ENCODE measurements at regions not wholly inside any gene's neighbourhood (a gene's known extent, or its start where the extent isn't known, plus 50 kb on each side); places are given as distances from the start of the nearest gene placed in this dataset.
"Not testable (repeated sequence)": the region's sequence is repeated elsewhere in the genome, so short reads cannot be mapped to it uniquely, and the experiment has no call there.

DNA sequence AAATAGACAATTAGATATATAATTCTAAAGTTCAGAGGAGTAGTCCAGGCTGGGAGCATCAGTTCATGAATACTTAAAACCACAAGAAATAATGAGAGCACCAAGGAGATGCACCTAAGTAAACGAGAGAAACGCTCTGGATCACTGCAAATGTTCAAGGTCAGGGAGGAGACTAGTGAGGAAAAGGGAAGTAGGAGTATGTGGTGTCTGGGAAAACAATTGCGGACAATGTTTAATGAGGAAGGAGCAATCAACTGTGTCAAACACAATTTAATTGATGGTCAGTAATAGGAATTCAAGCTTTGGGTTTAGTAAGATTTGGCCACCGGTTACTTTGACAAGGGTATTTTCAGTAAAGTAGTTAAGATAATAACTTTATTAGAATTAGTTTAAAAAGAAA lies 652.2 kb downstream of the DACH1 start:
- DNase-seq (ENCODE audit: low read depth, low spot score) = no peak

DNA sequence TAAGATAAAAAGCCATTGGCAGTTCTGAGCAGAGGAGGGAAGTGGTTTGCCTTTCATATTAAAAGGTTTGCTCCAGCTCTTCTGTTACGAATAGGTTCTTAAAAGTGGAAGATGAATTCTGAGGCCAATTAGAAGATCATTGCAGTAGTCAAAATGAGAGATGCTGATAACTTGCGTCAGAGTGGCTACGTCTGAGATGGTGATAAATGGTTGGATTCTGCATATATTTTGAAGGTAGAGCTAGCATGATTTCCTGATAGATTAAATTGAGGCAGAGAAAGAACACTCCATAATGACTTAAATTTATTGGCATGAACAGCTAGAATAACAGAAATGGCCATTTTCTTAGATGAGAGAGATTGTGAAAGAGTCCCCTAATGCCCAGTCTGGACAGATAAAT lies 652.6 kb downstream of the DACH1 start:
- DNase-seq (ENCODE audit: low read depth, low spot score) = no peak

DNA sequence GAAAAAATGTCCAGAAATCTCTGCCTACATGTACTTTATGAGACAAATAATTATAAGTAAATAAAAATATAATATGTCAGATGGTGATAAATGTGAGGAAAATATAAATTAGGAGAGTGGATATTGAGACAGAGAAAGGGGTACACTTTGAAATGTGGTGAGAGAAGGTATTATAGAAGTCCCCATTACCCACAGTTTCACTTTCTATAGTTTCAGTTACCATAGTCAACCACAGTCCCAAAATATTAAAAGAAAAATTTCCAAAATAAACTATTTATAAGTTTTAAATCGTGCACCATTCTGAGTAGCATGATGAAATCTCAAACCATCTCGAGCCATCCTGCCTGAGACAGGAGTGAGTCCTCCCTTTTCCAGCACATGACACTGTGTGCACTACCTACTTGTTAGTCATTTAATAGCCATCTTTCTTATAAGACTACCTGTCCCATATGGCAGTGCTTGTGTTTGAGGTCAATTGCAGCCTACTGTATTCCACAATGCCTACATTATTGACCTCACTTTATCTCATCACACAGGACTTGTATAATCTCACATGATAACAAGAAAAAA lies 653.7 kb downstream of the DACH1 start:
- DNase-seq (ENCODE audit: low read depth, low spot score) = no peak

DNA sequence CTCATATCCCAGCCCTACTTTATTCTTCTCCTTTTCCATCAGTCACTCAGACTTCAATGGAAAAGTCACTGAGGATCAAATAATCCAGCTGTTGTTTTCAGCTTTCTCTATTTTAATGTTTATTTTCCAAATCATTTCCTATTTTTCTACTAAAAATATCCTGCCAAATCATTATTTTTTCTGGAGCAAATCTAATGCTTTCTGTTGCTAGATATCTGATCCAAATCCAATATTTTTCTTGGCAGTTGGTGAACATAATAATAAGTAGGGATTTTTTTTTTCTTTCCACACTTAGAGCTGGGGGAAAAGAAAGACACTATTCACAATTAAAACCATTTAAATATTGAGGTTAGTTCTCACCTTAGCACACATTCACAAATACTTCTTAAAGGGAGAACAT lies 656.1 kb downstream of the DACH1 start:
- DNase-seq (ENCODE audit: low read depth, low spot score) = no peak

DNA sequence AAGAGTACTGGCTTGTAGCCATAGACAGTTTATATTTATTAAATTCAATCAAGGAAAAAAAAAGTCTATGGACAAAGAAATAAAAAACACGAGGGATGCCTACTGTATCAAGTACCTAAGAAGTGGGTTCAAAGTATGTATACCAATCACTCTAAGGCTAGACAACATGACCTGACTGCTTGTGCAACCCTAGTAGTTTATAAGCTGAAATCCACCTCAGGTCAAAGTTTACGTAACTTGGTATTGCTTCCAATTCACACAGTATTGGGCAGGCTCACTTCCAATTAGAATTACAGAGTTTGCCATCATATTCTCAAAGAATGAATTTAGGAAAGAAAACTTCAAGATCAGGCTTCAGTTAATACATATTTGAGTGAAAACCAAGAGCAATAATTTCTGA lies 657.8 kb downstream of the DACH1 start:
- DNase-seq (ENCODE audit: low read depth, low spot score) = no peak

DNA sequence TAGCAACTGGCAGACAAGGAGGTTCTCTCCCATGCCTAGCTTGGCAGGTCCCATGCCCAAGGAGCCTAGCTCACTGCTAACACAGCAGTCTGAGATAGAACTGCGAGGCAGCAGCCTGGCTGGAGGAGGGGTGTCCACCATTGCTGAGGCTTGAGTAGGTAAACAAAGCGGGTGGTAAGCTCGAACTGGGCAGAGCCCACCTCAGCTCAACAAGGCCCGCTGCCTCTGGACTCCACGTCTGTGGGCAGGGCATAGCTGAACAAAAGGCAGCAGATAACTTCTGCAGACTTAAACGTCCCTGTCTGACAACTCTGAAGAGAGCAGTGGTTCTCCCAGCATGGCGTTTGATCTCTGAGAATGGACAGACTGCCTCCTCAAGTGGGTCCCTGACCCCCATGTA lies 682.4 kb downstream of the DACH1 start:
- DNase-seq (ENCODE audit: low read depth, low spot score) = not testable (repeated sequence)

DNA sequence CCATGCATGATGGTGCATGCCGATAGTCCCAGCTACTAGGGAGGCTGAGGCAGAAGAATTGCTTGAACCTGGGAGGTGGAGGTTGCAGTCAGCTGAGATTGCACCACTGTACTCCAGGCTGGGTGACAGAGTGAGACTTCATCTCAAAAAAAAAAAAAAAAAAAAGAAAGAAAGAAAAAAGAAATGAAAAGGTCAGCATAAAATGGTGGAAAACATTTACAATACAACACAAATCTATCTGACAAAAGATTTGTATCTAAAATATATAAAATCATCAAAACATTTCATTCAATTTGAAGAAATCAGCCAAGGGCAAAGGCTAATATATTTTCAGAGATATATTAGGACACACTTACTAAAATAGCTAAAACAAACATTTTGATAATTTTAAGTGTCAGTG lies 683.7 kb downstream of the DACH1 start:
- not testable (repeated sequence) for DNase-seq (ENCODE audit: low read depth, low spot score)

DNA sequence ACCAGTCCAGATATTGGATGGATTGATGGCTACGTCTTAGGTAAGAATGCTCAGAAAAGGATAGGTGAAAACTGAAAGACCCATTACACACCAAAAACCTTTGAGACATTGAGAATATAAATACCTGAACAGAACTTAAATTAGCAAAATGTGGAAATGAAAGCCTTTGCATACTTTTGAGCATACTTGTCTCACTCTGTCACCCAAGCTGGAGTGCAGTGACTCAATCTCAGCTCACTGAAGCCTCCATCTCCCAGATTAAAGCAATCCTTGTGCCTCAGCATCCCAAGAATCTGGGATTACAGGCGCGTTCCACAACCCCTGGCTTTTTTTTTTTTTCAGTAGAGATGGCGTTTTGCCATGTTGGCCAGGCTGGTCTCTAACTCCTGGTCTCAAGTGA lies 695.3 kb downstream of the DACH1 start:
- DNase-seq (ENCODE audit: low read depth, low spot score) = no peak

DNA sequence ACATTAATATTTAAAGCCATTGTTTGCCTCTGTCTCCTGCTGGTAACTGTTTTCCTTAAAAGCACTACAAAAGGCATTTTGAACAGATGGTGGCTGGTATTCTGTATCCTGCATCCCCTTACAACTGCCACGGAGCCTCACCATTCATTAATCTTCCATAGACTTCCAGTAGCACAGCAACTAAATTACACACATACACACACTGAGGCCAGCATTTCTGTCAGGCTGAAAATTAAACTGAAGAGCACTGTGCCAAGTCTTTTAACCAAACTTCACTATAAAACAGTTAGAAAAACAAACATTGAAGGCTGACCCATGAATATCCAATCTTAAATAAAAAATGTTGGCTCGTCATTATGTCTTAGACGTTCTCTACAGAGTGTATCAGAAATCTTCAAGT lies 697.8 kb downstream of the DACH1 start:
- DNase-seq (ENCODE audit: low read depth, low spot score) = no peak

DNA sequence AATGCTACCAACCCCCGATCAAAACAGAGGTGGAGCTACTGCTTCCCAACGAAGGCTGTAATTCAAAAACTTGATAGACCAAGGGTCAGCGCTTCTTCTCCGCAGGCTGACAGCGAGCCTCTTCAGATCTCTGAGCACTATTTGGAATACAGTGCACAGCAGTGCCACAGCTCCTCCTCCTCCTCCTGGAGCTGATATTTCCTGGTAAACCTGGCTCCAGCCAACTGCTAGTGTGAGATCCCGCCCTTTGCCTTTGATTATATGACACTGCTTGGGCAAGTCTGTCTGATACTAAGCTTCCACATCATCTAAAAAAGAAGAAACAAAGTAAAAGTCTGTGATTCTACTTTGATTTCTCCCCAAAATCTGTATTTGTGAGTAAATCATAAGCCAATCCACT lies 710.5 kb downstream of the DACH1 start:
- DNase-seq (ENCODE audit: low read depth, low spot score) = no peak

DNA sequence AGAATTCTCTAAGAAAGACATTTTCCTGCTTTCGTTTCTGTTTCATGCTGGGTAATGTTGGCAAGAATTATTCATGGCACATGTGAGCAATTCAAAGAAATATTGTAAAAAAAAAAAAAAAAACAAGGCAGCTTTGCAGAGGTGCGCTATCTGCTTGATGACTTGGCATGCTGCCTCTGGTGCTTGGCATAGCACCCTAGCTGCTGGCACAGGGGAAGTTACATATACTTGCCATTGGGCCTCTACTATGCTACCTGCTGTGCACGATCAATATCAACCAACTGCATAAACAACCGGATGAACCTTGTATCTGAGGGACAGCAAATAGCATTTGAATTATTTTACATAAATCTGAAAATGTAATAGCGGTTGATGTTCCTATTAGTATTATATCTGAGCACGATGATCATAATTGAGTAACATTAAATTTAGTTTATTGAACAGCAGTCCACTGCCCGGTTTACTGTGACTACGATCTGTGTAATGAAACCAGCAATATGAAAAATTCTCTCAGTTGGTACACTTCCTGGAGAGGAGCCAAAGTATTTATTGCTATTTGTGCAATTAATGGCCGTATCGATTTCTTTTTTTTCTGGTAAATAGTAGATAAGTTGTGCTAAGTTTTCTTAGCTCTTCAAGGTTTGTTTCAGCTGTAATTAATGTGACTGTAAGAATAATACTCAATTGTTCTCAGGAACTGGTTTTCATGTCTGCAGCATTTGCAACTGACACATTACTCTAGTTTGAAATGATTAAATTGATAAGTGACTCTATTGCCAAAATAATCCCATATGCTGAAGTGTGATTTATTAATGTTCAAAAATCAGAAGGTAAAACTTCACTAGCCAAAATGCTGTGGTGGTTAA lies 717.3 kb downstream of the DACH1 start:
- no peak for DNase-seq (ENCODE audit: low read depth, low spot score)

DNA sequence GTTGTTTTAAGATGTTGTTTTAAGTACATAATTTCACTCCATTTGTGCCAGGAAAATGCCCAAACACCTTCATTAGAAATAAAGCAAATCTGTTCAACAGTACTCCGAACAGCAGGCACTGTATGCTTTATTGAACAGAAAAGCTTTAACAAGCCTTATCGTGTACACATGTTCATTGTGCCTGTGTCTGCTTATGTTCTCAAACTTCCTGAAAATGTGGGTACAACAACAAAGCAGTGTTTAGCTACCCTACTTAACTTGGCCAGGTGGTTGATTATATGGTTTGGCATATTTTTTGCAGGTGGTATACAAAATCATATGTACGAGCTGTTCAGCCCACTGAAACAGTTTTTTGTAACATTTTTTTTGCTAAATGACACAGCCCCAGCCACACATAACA lies 718.0 kb downstream of the DACH1 start:
- DNase-seq (ENCODE audit: low read depth, low spot score) = no peak

DNA sequence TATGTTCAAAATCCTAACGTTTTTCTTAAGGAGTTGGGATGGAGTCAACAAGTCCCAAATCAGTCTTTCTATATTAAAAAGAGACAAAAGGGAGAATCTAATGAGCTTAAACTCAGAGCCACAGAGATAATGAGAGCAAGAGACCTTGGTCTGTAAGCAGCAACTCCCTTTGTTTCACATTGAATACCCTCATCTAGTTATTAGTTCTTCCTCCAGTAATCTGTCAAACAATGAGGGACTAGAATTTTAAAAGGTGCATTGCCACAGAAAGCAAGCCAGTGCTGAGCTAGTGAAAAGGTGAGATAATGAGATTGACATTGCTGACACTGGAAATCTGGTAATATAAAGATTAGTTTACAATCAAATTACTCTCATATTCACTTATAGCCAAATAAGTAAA lies 718.6 kb downstream of the DACH1 start:
- DNase-seq (ENCODE audit: low read depth, low spot score) = no peak

DNA sequence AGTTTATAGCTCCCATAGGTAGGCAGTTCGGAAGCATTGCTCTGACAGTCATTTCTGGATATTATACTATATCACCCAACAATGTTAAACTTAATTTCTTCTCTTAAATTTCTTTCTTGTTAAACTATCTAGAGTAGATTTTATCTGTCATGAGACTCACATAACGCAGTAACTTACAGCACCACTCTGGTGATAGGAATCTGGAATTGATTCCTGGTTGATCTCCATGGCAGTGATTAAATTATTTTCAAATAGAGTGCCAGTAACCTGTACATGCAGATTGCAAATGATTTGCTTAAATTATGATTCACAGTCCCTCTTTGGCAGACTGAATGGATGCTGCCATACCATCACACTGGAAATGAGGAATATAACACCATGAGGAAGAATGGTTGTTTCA lies 722.1 kb downstream of the DACH1 start:
- no peak for DNase-seq (ENCODE audit: low read depth, low spot score)

DNA sequence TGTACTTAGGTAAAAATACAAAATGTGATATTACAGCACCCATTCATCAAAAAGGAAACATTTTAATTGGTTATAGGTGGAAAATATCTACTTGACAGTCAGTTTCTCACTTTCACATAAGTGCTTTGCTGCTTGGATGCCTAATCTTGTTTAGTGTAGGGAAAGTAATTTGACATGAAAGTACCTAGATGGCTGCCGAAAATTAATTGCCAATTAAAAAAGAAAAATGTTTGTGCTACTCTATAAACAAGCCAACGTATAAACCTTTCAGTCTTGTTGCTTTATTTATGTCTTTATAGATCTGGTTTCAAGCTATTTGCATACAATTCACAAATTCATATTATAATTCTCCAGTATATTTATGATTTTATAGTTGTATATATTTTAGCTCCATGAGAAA lies 729.9 kb downstream of the DACH1 start:
- no peak for DNase-seq (ENCODE audit: low read depth, low spot score)

DNA sequence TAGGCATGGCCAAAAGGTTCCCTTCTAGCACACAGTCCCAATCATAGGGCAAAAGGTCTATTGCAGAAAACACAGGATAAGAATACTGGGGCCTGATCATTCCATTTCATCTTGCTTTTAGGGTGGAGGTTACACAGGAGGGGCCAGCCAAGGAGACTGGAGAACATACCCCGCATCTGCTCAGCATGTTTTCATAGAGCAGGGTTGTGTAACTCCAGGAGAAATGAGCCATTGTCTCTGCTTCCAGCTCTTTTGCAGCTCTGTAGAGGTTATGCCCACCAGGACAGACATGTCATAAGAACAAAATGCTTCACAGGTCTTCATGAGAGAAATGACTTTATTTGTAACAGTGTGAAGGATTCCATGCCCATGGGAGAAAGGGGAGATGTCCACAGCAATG lies 742.8 kb downstream of the DACH1 start:
- DNase-seq (ENCODE audit: low read depth, low spot score) = no peak

DNA sequence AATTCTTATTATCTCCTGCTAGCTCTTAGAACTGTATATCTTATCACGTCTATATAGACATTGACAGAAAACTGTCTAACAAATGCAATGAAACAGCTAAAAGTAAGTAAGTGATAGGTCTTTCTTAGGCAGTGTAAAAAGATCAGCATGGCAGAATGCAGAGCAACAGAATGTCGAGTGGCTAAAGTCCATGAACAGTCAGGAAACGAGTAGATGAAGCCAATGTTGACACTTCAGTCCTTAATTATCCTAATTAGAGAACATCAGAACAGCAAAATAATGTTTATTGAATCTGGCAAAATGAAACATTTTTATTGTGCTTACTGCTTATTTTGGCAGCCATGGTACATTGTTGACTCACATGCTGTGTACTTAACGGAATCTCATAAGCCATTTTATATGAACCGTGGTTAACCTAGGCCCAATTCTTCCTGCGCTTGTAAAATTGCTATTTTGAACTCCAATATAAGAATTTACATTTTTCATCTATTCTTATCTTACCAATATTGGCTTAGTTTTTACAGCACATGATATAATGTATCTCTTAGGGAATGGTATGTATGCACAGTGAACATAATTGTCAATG lies 748.1 kb downstream of the DACH1 start:
- no peak for DNase-seq (ENCODE audit: low read depth, low spot score)

DNA sequence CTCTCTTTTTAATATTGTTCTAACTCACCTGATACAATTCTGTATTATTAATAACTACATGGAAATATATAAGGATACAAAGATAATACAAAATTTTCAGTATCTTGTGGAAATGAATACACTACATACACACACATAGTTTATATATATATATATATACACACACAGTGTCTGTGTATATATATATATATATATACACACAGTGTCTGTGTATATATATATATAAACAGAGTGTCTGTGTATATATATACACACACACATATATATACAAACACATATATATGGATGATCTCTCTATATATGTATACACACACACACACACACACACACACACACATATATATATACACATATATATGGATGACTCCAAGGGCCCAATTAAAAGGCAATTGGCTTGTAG lies 749.1 kb downstream of the DACH1 start:
- DNase-seq (ENCODE audit: low read depth, low spot score) = no peak

DNA sequence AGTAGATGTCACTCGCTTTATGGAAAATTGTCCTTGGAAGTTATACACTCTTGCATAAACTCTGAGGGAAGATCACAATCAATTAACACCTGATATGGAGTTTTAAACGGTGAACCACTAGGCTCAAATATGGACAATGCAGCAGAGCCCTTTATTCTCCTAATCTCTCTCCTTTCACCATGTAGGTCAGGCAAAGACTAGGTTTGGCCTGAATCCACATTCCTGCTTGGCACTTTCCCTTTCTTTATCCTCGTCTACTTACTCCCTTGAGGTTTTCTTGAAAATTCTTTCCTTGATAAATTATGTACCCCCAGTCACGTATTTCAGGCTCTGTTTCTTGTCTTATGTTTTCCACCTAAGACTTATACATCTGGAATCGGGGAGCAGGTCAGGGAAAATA lies 751.7 kb downstream of the DACH1 start:
- DNase-seq (ENCODE audit: low read depth, low spot score) = no peak

DNA sequence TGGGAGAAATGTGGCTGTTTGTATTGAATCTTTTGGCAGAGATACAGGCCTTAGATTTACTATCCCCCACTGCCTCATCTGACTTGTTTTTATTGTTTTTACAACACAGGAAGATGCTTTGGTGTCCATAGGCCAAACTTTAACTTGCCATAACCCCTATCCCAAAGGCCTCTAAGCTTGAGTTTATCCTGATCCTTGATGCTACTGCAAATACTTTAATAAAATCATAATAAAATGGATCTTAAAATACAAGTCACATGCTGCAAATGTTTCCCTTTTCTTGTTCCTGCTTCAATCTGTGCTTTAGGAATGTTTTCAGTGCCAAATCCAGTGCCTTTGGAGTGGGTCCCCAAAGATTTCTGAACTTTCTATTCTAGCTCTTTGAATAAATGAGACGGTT lies 770.6 kb downstream of the DACH1 start:
- DNase-seq (ENCODE audit: low read depth, low spot score) = no peak

DNA sequence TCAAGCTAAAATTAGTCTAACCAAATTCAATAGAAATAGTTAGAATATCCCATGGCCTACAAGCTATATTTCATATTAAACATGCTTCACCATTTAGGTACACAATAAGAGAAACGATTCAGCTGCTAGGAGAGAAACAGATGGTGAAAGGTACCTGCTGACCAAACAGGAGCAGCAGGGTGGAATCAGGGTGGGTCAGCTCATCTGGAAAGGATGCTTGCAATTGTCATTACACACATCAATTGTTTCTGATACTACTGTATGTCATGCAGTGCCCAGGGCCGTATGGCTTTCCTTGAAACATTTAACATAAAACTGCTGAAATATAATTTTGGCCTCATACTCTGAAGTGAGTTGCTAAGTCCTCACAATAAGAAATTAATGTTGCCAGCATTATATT lies 776.0 kb downstream of the DACH1 start:
- DNase-seq (ENCODE audit: low read depth, low spot score) = no peak

DNA sequence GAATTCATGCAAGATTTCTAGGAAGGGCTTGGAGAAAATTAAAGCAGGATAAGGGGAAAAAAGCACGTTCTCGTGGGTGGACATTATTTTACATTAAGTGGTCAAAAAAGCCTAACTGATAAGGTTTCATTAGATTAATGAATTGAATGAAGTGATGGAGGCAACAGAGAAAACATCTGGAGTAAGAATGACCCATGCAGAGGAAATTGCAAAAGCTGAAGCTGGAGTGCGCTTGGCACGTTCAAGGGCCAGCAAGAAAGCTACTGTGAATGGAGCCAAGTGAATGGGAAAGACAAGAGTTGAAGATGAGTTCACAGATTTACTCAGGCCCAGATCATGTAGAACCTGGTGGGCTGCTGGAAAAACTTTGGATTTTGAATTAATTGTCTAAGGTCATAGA lies 777.9 kb downstream of the DACH1 start:
- no peak for DNase-seq (ENCODE audit: low read depth, low spot score)

DNA sequence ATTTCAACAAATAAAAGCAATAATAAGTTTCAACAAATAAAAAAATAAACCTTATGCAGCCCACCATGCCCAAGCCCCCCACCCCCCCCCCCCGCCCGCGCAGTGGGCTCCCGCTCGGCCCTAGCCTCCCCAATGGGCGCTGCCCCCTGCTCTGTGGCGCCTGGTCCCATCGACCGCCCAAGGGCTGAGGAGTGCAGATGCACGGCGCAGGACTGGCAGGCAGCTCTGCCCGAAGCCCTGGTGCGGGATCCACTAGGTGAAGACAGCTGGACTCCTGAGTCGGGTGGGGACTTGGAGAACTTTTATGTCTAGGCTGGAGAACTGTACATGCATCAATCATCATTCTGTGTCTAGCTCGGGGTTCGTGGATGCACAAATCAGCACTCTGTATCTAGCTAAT lies 779.6 kb downstream of the DACH1 start:
- DNase-seq (ENCODE audit: low read depth, low spot score) = no peak
